ENCODE measurements at regions not wholly inside any gene's neighbourhood (a gene's known extent, or its start where the extent isn't known, plus 50 kb on each side); places are given as distances from the start of the nearest gene placed in this dataset.
"Not testable (repeated sequence)": the region's sequence is repeated elsewhere in the genome, so short reads cannot be mapped to it uniquely, and the experiment has no call there.

GRCh38 chr4:55707507-55707906 is 71.4 kb upstream of the NMU start (continued):
- no peak for TF ChIP-seq ZNF219 (CRISPR knock-in tag; IDR thresholded peaks at IDR 0.05; ENCODE audit: borderline replicate concordance)

- H3K27me3 Mint-ChIP-seq (ENCODE audit: low read depth); H3K4me1 Mint-ChIP-seq; ATAC-seq; POLR2A ChIA-PET; DNase-seq (ENCODE audit: low spot score); H3K27ac Mint-ChIP-seq; CTCF ChIA-PET; H3K4me3 Mint-ChIP-seq: not testable (repeated sequence)
- H3K36me3 Mint-ChIP-seq: peaks cover 18% of the 10 kb centered on the region
- H3K9me3 Mint-ChIP-seq: peaks cover 22% of the 10 kb centered on the region
These were observed 71.9 kb upstream of the NMU start for GRCh38 chr4:55707991-55708390.

- H3K27ac Mint-ChIP-seq; CTCF ChIA-PET; POLR2A ChIA-PET; H3K4me1 Mint-ChIP-seq; DNase-seq (ENCODE audit: low spot score); H3K27me3 Mint-ChIP-seq (ENCODE audit: low read depth); ATAC-seq; H3K4me3 Mint-ChIP-seq: not testable (repeated sequence)
- peaks cover 12% of the 10 kb centered on the region for H3K36me3 Mint-ChIP-seq
- peaks cover 16% of the 10 kb centered on the region for H3K9me3 Mint-ChIP-seq
These were observed 76.7 kb upstream of the NMU start for GRCh38 chr4:55712835-55713234.

GRCh38 chr4:55721651-55722050 is 85.6 kb upstream of the NMU start:
- Mint-ChIP-seq H3K27me3 (ENCODE audit: low read depth) (no peaks in the 10 kb centered on the region), H3K4me3 (no peak overlapping the region), H3K4me1 (no peaks in the 10 kb centered on the region), H3K27ac (no peak overlapping the region), H3K36me3 (no peaks in the 10 kb centered on the region), H3K9me3 (peaks cover 1% of the 10 kb centered on the region)
- no peak for DNase-seq (ENCODE audit: low spot score)
- TF ChIP-seq NR1H2 (CRISPR knock-in tag; IDR thresholded peaks at IDR 0.05) (no peak), FOXP1 (CRISPR knock-in tag; IDR thresholded peaks at IDR 0.05; ENCODE audit: borderline replicate concordance) (no peak), ATF6 (CRISPR knock-in tag; IDR thresholded peaks at IDR 0.05) (no peak), MLX (CRISPR knock-in tag; IDR thresholded peaks at IDR 0.05) (no peak), EMX1 (CRISPR knock-in tag; IDR thresholded peaks at IDR 0.05) (no peak), JUN (CRISPR knock-in tag; IDR thresholded peaks at IDR 0.05) (no peak), TEAD1 (CRISPR knock-in tag; IDR thresholded peaks at IDR 0.05) (no peak), PRDM15 (CRISPR knock-in tag; IDR thresholded peaks at IDR 0.05) (no peak), ZNF396 (CRISPR knock-in tag; IDR thresholded peaks at IDR 0.05; ENCODE audit: borderline replicate concordance) (no peak), TEAD4 (CRISPR knock-in tag; IDR thresholded peaks at IDR 0.05) (no peak), E2F5 (CRISPR knock-in tag; IDR thresholded peaks at IDR 0.05) (no peak), NR2C2 (CRISPR knock-in tag; IDR thresholded peaks at IDR 0.05) (no peak), NFATC4 (CRISPR knock-in tag; IDR thresholded peaks at IDR 0.05) (no peak), SMAD3 (CRISPR knock-in tag; IDR thresholded peaks at IDR 0.05; ENCODE audit: borderline replicate concordance) (no peak)
- no peak for ATAC-seq
- CTCF ChIA-PET: no interaction called here
- POLR2A ChIA-PET: interaction anchor here (0.8 kb wide), 1 partner anchor 45 kb away, joined by 3 read pairs; no protein-coding TSS in a partner anchor

All from WTC11 (cell line).